ENCODE measurements at regions not wholly inside any gene's neighbourhood (a gene's known extent, or its start where the extent isn't known, plus 50 kb on each side); places are given as distances from the start of the nearest gene placed in this dataset.

DNA sequence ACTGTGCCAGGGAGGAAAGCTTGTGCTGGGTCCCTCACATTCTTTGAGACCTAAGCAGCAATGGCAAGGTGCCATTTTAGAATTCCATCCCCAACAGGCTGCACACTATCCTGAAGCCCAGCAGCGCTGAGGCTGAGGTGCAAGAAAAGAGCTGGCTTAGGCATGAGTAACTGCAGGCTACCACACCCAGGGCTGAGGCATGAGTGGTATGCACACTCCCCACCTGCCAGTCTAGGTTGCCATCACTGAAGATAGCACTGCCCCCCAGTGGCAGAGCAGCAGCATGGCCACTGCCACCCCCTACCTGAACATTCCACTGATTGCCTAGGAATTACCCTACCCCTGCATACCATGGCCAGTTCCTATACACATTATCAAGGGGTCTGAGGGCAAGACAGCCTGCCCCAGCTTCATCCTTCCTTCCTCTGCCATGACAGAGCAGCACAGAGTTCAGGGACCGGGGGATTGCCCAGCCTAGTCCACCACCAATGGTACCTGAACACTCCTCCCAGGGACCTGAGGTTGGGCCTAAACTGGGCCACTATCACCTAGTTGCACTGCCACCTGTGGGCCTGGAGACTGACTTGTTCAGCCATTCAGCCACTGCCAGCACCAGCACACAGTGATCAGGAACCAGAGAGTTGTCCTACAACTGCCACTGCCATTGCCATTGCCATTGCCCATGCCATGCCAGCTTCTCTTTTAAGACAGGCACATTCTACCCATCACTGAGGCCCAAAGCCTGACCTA lies 129.8 kb downstream of the SATB1 start:
- H3K4me3 Mint-ChIP-seq (ENCODE audit: unreplicated experiment) = no peak overlapping the region
- H3K9me3 Mint-ChIP-seq (ENCODE audit: unreplicated experiment) = peaks cover 27% of the 10 kb centered on the region
- DNase-seq (ENCODE audit: extremely low spot score, unreplicated experiment) = no peak
- no peaks in the 10 kb centered on the region for H3K27me3 Mint-ChIP-seq (ENCODE audit: unreplicated experiment)
- H3K27ac Mint-ChIP-seq (ENCODE audit: unreplicated experiment) = no peak overlapping the region
- H3K36me3 Mint-ChIP-seq (ENCODE audit: unreplicated experiment) = peaks cover 10% of the 10 kb centered on the region
- TF ChIP-seq, protein P1, sequence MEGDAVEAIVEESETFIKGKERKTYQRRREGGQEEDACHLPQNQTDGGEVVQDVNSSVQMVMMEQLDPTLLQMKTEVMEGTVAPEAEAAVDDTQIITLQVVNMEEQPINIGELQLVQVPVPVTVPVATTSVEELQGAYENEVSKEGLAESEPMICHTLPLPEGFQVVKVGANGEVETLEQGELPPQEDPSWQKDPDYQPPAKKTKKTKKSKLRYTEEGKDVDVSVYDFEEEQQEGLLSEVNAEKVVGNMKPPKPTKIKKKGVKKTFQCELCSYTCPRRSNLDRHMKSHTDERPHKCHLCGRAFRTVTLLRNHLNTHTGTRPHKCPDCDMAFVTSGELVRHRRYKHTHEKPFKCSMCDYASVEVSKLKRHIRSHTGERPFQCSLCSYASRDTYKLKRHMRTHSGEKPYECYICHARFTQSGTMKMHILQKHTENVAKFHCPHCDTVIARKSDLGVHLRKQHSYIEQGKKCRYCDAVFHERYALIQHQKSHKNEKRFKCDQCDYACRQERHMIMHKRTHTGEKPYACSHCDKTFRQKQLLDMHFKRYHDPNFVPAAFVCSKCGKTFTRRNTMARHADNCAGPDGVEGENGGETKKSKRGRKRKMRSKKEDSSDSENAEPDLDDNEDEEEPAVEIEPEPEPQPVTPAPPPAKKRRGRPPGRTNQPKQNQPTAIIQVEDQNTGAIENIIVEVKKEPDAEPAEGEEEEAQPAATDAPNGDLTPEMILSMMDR (IDR thresholded peaks at IDR 0.05) = peak; percentile 36
- no peaks in the 10 kb centered on the region for H3K4me1 Mint-ChIP-seq (ENCODE audit: unreplicated experiment)

DNA sequence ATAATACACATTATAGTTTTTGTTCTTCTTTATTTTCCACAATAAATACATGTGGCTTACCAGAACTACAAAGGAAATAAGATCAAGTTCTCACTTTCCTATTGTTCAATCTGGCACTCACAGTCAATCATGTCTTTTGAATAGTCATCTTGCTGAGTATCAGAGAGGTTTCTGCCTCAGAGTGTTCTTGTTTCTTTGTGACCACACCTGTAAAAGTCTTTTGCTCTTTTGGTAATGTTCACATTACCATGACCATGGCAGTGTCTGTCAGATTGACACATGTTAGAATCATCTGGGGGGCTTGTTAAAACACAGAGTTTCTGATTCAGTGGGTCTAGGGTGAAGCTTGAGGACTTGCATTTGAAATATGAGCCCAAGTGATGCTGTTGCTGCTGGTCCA lies 135.0 kb downstream of the SATB1 start:
- no peaks in the 10 kb centered on the region for H3K36me3 Mint-ChIP-seq (ENCODE audit: unreplicated experiment)

DNA sequence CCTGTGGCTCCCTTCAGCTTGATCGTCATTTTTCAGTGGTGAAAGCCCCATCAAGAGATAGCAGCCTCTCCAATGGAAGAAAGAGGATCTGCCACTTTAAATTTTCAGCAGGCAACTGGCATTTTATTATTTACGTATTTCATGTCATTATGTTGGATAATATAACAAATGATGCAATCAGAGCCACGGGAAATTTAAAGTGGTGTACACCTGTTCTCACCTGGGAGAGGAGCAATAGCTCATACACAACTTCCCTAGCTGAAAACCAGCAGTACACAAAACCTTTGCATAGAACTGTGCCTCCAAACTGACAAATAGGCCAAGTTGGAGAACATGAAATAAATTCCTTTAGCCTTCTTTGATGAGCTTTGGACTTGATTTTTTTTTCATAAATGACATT lies 136.9 kb downstream of the SATB1 start:
- H3K36me3 Mint-ChIP-seq (ENCODE audit: unreplicated experiment) = no peaks in the 10 kb centered on the region
- TF ChIP-seq, protein P1 (IDR thresholded peaks at IDR 0.05) = no peak
- no peaks in the 10 kb centered on the region for H3K9me3 Mint-ChIP-seq (ENCODE audit: unreplicated experiment)
- H3K27me3 Mint-ChIP-seq (ENCODE audit: unreplicated experiment) = no peaks in the 10 kb centered on the region
- H3K4me3 Mint-ChIP-seq (ENCODE audit: unreplicated experiment) = no peak overlapping the region
- no peak for DNase-seq (ENCODE audit: extremely low spot score, unreplicated experiment)
- H3K4me1 Mint-ChIP-seq (ENCODE audit: unreplicated experiment) = no peaks in the 10 kb centered on the region
- no peak overlapping the region for H3K27ac Mint-ChIP-seq (ENCODE audit: unreplicated experiment)

More for the DNA sequence above, 135.0 kb downstream of the SATB1 start:
- Mint-ChIP-seq H3K4me1 (ENCODE audit: unreplicated experiment) (no peaks in the 10 kb centered on the region), H3K27ac (ENCODE audit: unreplicated experiment) (no peak overlapping the region), H3K9me3 (ENCODE audit: unreplicated experiment) (no peaks in the 10 kb centered on the region), H3K27me3 (ENCODE audit: unreplicated experiment) (no peaks in the 10 kb centered on the region), H3K4me3 (ENCODE audit: unreplicated experiment) (no peak overlapping the region)
- TF ChIP-seq, protein P1 (IDR thresholded peaks at IDR 0.05) = no peak
- no peak for DNase-seq (ENCODE audit: extremely low spot score, unreplicated experiment)

DNA sequence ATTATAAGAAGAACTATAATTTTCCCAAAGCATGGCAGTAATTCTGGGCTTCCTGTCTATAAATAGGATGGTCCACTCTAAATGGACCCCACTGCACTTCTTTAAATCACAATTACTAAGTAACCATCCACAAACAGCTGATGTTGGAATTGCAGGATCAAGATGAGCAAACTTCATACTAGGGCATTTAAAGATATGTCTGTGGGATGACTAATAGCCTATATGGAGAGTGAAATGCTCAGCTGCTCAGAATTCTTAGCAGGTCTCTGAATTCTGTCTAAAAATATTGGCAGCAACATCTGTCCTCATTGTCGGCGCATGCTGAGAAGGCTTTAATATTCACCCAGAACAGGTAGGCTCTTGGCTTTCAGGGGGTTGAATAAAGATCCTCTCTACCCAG lies 140.4 kb downstream of the SATB1 start:
- Mint-ChIP-seq H3K27ac (ENCODE audit: unreplicated experiment) (no peak overlapping the region), H3K9me3 (ENCODE audit: unreplicated experiment) (peaks cover 10% of the 10 kb centered on the region), H3K36me3 (ENCODE audit: unreplicated experiment) (no peaks in the 10 kb centered on the region), H3K4me1 (ENCODE audit: unreplicated experiment) (no peaks in the 10 kb centered on the region), H3K4me3 (ENCODE audit: unreplicated experiment) (no peak overlapping the region), H3K27me3 (ENCODE audit: unreplicated experiment) (no peaks in the 10 kb centered on the region)
- TF ChIP-seq, protein P1 (IDR thresholded peaks at IDR 0.05) = no peak
- DNase-seq (ENCODE audit: extremely low spot score, unreplicated experiment) = no peak

DNA sequence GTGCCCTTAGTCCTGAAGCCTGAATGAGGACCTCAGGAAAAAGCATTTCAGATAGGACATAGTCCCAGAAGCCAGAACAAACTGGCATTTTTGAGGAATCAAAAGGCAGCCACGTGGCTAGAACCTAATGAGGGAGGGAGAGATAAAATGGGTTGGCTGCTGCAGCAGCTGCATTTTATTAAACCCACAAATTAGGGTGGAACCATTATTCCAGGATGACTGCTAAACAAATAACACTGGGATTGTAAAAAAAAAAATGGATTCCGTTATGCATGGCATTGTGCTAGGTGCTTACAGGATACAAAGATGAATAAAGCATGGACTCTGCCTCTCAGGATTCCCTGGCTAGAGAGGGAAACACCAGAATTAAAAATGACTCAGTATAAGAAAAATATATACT lies 141.5 kb downstream of the SATB1 start:
- Mint-ChIP-seq H3K36me3 (ENCODE audit: unreplicated experiment) (no peaks in the 10 kb centered on the region), H3K4me1 (ENCODE audit: unreplicated experiment) (no peaks in the 10 kb centered on the region), H3K4me3 (ENCODE audit: unreplicated experiment) (no peak overlapping the region)

More for the DNA sequence above, 141.5 kb downstream of the SATB1 start:
- TF ChIP-seq, protein P1 (IDR thresholded peaks at IDR 0.05) = no peak
- peaks cover 12% of the 10 kb centered on the region for H3K9me3 Mint-ChIP-seq (ENCODE audit: unreplicated experiment)
- H3K27me3 Mint-ChIP-seq (ENCODE audit: unreplicated experiment) = no peaks in the 10 kb centered on the region
- DNase-seq (ENCODE audit: extremely low spot score, unreplicated experiment) = no peak
- H3K27ac Mint-ChIP-seq (ENCODE audit: unreplicated experiment) = no peak overlapping the region
